Peyer's patch (tissue), 4 donors: ENCODE measurements at regions not wholly inside any gene's neighbourhood (a gene's known extent, or its start where the extent isn't known, plus 50 kb on each side); places are given as distances from the start of the nearest gene placed in this dataset.

Experiments
- DNase-seq, 3 donors: peaks; one replicate each; pipeline ENCODE4 v3.0.0-alpha.2; 2017 to 2019
- H3K27ac ChIP-seq, 4 donors: fragments of 200-600 bp; sonication (generic); one replicate each; pipeline ENCODE4 v1.5.1; 2016 to 2019
- H3K27me3 ChIP-seq, 2 donors: fragments of 200-600 bp; sonication (generic); one replicate each; pipeline ENCODE4 v1.5.1; 2019
- H3K36me3 ChIP-seq, 3 donors: fragments of 200-600 bp; sonication (generic); one replicate each; pipeline ENCODE4 v1.5.1; 2016 to 2019
- H3K4me1 ChIP-seq, 4 donors: fragments of 200-600 bp; sonication (generic); one replicate each; pipeline ENCODE4 v1.5.1; 2016 to 2019
- H3K4me3 ChIP-seq, 4 donors: fragments of 200-600 bp; sonication (generic); 1 replicate in 3 of 4; 2 replicates in 1 of 4; pipeline ENCODE4 v1.5.1; 2016 to 2019; ENCODE audit warnings: mild to moderate bottlenecking in 1 of 4
- H3K9me3 ChIP-seq, 4 donors: fragments of 200-600 bp; sonication (generic); one replicate each; pipeline ENCODE4 v1.5.1; 2016 to 2019; ENCODE audit warnings: mild to moderate bottlenecking in 1 of 4
- POLR2A ChIP-seq, 2 donors: fragments of 450-650 bp; IDR thresholded peaks; one replicate each; pipeline ENCODE4 v1.5.1; 2017; ENCODE audit warnings: antibody characterized with exemption in 2 of 2, mild to moderate bottlenecking in 2 of 2, moderate library complexity in 2 of 2
- TF ChIP-seq, protein P1 (sequence below), 6 experiments: fragments of 450-650 bp in 4 of 6; fragments of 200-600 bp in 2 of 6; sonication (generic) in 1 of 6; IDR thresholded peaks; one replicate each; pipeline ENCODE4 v1.5.1; 2017 to 2019; ENCODE audit warnings: antibody characterized with exemption in 6 of 6, mild to moderate bottlenecking in 3 of 6, moderate library complexity in 1 of 6

GRCh38 chr7:131778601-131779000, 222.2 kb upstream of the PODXL start:
- Histone ChIP-seq H3K27ac (no peak overlapping the region), H3K4me3 (no peak overlapping the region), H3K36me3 (no peaks in the 10 kb centered on the region), H3K4me1 (no peaks in the 10 kb centered on the region), H3K27me3 (no peaks in the 10 kb centered on the region), H3K9me3 (no peaks in the 10 kb centered on the region)
- no peak for DNase-seq
- no peak for TF ChIP-seq POLR2A (IDR thresholded peaks at IDR 0.05)
- TF ChIP-seq, protein P1, sequence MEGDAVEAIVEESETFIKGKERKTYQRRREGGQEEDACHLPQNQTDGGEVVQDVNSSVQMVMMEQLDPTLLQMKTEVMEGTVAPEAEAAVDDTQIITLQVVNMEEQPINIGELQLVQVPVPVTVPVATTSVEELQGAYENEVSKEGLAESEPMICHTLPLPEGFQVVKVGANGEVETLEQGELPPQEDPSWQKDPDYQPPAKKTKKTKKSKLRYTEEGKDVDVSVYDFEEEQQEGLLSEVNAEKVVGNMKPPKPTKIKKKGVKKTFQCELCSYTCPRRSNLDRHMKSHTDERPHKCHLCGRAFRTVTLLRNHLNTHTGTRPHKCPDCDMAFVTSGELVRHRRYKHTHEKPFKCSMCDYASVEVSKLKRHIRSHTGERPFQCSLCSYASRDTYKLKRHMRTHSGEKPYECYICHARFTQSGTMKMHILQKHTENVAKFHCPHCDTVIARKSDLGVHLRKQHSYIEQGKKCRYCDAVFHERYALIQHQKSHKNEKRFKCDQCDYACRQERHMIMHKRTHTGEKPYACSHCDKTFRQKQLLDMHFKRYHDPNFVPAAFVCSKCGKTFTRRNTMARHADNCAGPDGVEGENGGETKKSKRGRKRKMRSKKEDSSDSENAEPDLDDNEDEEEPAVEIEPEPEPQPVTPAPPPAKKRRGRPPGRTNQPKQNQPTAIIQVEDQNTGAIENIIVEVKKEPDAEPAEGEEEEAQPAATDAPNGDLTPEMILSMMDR (IDR thresholded peaks at IDR 0.05), result no peak

DNA sequence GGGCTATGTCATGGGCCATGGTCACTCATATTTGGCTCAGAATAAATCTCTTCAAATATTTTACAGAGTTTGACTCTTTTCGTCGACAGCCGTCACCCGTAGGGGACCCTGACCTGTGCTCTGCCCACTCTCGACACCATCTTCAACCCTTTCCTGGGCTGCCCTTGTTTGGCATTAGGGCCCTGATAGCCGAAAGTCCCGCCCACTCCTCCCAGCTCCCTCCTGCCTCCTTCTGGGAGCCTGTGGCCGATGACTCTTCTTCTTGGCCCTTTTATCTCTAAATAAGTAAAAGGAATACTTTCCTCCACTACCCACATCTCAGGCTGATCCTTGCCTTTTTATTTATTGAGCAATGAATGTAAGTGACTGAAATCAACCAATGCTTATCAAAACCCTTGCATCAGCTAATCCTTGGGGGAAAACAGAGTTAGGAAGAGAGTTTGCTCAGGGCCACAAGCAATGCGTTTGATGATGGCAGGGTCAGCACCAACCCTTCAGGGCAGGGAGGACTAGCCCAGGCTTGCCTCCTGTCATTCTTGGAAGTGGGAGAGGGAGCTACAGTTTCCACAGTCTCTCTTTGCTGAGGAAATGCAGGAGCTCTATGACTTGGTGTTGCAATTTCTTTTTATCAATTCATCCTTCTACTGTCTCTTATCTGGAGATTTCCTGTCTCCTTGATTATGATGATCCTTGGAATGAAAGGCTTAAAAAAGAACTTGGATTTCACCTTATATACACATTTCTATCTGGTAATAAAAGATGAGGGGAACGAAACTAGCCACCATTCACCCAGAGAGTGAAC, 218.2 kb upstream of the PODXL start:
- no peak for DNase-seq
- H3K27me3 ChIP-seq, result no peaks in the 10 kb centered on the region
- no peaks in the 10 kb centered on the region for H3K36me3 ChIP-seq
- H3K27ac ChIP-seq, result no peak overlapping the region
- no peaks in the 10 kb centered on the region for H3K4me1 ChIP-seq
- no peak overlapping the region for H3K4me3 ChIP-seq
- no peaks in the 10 kb centered on the region for H3K9me3 ChIP-seq
- TF ChIP-seq POLR2A (IDR thresholded peaks at IDR 0.05), result no peak
- TF ChIP-seq, protein P1 (IDR thresholded peaks at IDR 0.05), result no peak

- no peaks in the 10 kb centered on the region for H3K27me3 ChIP-seq
- no peaks in the 10 kb centered on the region for H3K9me3 ChIP-seq
- DNase-seq, result no peak
- H3K4me1 ChIP-seq, result no peaks in the 10 kb centered on the region
- no peaks in the 10 kb centered on the region for H3K36me3 ChIP-seq
- no peak overlapping the region for H3K4me3 ChIP-seq
- TF ChIP-seq, protein P1 (IDR thresholded peaks at IDR 0.05), result no peak
- H3K27ac ChIP-seq, result no peak overlapping the region
These were observed 217.0 kb upstream of the PODXL start for GRCh38 chr7:131773413-131773812.

- no peak for DNase-seq
- H3K9me3 ChIP-seq, result no peaks in the 10 kb centered on the region
- H3K4me1 ChIP-seq, result no peaks in the 10 kb centered on the region
- no peaks in the 10 kb centered on the region for H3K27me3 ChIP-seq
- H3K36me3 ChIP-seq, result no peaks in the 10 kb centered on the region
- H3K4me3 ChIP-seq, result no peak overlapping the region
- H3K27ac ChIP-seq, result no peak overlapping the region
- TF ChIP-seq POLR2A (IDR thresholded peaks at IDR 0.05), result no peak
- TF ChIP-seq, protein P1 (IDR thresholded peaks at IDR 0.05), result no peak
These were observed 212.8 kb upstream of the PODXL start for GRCh38 chr7:131769241-131769640.

DNA sequence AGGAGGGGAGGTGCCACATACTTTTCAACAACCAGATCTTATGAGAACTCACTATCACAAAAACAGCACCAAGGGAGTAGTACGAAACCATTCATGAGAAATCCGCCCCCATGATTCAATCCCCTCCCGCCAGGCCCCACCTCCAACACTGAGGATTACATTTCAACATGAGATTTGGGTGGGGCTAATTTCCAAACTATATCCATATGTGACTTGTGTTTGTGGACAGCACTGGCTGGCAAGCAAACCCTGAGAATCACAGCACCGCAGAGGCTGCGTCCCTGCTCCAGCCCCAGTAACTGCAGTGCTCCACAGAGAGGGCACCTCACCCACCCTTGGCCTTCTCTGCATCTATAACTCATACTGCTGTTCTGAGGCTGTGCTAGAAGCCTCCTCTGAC, 211.2 kb upstream of the PODXL start:
- Histone ChIP-seq H3K4me1 (no peaks in the 10 kb centered on the region), H3K9me3 (no peaks in the 10 kb centered on the region), H3K36me3 (no peaks in the 10 kb centered on the region), H3K27ac (no peak overlapping the region), H3K4me3 (no peak overlapping the region), H3K27me3 (no peaks in the 10 kb centered on the region)
- TF ChIP-seq, protein P1 (IDR thresholded peaks at IDR 0.05), result no peak
- TF ChIP-seq POLR2A (IDR thresholded peaks at IDR 0.05), result no peak
- no peak for DNase-seq
